ENCODE measurements at regions not wholly inside any gene's neighbourhood (a gene's known extent, or its start where the extent isn't known, plus 50 kb on each side); places are given as distances from the start of the nearest gene placed in this dataset.
A peak's percentile ranks its signal among the peaks of the same experiment; 100 is the strongest.

- TF ChIP-seq EZH2phosphoT487 (IDR thresholded peaks at IDR 0.05; ENCODE audit: borderline replicate concordance, low read length), result no peak
- TF ChIP-seq, protein P1, sequence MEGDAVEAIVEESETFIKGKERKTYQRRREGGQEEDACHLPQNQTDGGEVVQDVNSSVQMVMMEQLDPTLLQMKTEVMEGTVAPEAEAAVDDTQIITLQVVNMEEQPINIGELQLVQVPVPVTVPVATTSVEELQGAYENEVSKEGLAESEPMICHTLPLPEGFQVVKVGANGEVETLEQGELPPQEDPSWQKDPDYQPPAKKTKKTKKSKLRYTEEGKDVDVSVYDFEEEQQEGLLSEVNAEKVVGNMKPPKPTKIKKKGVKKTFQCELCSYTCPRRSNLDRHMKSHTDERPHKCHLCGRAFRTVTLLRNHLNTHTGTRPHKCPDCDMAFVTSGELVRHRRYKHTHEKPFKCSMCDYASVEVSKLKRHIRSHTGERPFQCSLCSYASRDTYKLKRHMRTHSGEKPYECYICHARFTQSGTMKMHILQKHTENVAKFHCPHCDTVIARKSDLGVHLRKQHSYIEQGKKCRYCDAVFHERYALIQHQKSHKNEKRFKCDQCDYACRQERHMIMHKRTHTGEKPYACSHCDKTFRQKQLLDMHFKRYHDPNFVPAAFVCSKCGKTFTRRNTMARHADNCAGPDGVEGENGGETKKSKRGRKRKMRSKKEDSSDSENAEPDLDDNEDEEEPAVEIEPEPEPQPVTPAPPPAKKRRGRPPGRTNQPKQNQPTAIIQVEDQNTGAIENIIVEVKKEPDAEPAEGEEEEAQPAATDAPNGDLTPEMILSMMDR (IDR thresholded peaks at IDR 0.05; ENCODE audit: low read depth, low read length, poor library complexity, severe bottlenecking), result no peak
- Histone ChIP-seq H3F3A (ENCODE audit: control insufficient read depth, insufficient read depth) (no peaks in the 10 kb centered on the region), H3K4me3 (ENCODE audit: low read length) (no peak overlapping the region), H3K27me3 (ENCODE audit: control insufficient read depth, low read length) (no peaks in the 10 kb centered on the region), H3K9me3 (ENCODE audit: control insufficient read depth, insufficient read depth, low read length) (no peaks in the 10 kb centered on the region), H4K20me1 (ENCODE audit: control insufficient read depth, insufficient read depth, low read depth, low read length) (no peaks in the 10 kb centered on the region), H3K79me2 (ENCODE audit: control insufficient read depth, low read length) (no peaks in the 10 kb centered on the region), H3K27ac (ENCODE audit: low read depth, low read length) (no peak overlapping the region), H3K4me1 (ENCODE audit: control insufficient read depth, low read length) (no peaks in the 10 kb centered on the region), H3K36me3 (ENCODE audit: control insufficient read depth, low read length) (no peaks in the 10 kb centered on the region), H3K4me2 (ENCODE audit: low read length) (no peak overlapping the region), H3K9me2 (replicated peaks; ENCODE audit: control insufficient read depth, low read length) (no peaks in the 10 kb centered on the region)
Measured at GRCh38 chrX:102837847-102838246, 99.2 kb upstream of the RAB40AL start.

DNA sequence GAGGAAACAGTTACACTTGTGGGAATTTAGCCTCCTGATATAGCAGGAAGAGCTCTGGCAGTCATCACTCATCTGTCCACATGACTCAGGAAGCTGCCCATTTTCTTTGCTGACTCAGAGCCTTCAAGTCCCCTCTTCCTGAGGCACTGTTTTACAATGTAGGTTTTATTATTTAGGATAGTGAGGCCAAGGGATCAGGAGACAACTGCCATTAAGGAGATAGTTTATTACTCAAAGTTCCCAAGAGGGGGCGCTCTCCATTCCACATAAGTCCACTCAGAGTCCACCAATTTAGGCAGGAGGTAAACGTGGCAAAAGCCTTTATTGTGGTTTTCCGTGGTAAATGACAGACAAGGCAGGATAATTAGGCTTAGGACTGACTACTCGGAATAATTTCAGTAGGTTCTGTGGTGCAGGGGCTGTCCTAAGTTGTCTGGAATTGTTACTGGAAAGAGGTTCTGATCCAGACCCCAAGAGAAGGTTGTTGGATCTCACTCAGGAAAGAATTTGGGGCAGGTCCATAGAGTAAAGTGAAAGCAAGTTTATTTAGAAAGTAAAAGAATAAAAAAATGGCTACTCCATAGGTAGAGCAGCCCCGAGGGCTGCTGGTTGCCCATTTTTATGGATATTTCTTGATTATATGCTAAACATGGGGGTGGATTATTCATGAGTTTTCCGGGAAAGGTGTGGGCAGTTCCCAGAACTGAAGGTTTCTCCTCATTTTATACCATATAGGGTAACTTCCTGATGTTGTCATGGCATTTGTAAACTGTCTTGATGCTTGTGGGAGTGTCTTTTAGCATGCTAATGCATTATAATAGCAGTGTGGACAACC lies 96.0 kb upstream of the RAB40AL start:
- H3K4me2 ChIP-seq (ENCODE audit: low read length), result no peak overlapping the region
- H3K4me3 ChIP-seq (ENCODE audit: low read length), result no peak overlapping the region
- no peaks in the 10 kb centered on the region for H3K27me3 ChIP-seq (ENCODE audit: control insufficient read depth, low read length)
- no peaks in the 10 kb centered on the region for H3K9me2 ChIP-seq (replicated peaks; ENCODE audit: control insufficient read depth, low read length)
- H3K36me3 ChIP-seq (ENCODE audit: control insufficient read depth, low read length), result no peaks in the 10 kb centered on the region
- H4K20me1 ChIP-seq (ENCODE audit: control insufficient read depth, insufficient read depth, low read depth, low read length), result no peaks in the 10 kb centered on the region
- no peak overlapping the region for H3K27ac ChIP-seq (ENCODE audit: low read depth, low read length)
- TF ChIP-seq, protein P1 (IDR thresholded peaks at IDR 0.05; ENCODE audit: low read depth, low read length, poor library complexity, severe bottlenecking), result peak; percentile 14
- TF ChIP-seq EZH2phosphoT487 (IDR thresholded peaks at IDR 0.05; ENCODE audit: borderline replicate concordance, low read length), result no peak
- H3K9me3 ChIP-seq (ENCODE audit: control insufficient read depth, insufficient read depth, low read length), result no peaks in the 10 kb centered on the region
- H3F3A ChIP-seq (ENCODE audit: control insufficient read depth, insufficient read depth), result no peaks in the 10 kb centered on the region
- no peaks in the 10 kb centered on the region for H3K79me2 ChIP-seq (ENCODE audit: control insufficient read depth, low read length)
- no peaks in the 10 kb centered on the region for H3K4me1 ChIP-seq (ENCODE audit: control insufficient read depth, low read length)

DNA sequence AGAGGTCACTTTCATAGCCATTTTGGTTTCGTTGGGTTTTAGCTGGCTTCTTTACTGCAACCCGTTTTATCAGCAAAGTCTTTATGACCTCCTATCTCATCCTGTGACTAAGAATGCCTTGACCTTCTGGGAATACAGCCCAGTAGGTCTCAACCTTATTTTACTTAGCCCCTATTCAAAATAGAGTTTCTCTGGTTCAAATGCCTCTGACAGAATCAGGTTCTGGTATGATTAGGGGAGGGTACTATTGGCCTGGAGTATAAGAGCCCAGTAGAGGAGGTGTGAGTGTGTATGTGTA lies 95.4 kb upstream of the RAB40AL start:
- Histone ChIP-seq H3K4me2 (ENCODE audit: low read length) (no peak overlapping the region), H3K79me2 (ENCODE audit: control insufficient read depth, low read length) (no peaks in the 10 kb centered on the region), H3K4me3 (ENCODE audit: low read length) (no peak overlapping the region), H3K9me3 (ENCODE audit: control insufficient read depth, insufficient read depth, low read length) (no peaks in the 10 kb centered on the region), H3K9me2 (replicated peaks; ENCODE audit: control insufficient read depth, low read length) (no peaks in the 10 kb centered on the region), H3K36me3 (ENCODE audit: control insufficient read depth, low read length) (no peaks in the 10 kb centered on the region), H3F3A (ENCODE audit: control insufficient read depth, insufficient read depth) (no peaks in the 10 kb centered on the region), H3K4me1 (ENCODE audit: control insufficient read depth, low read length) (no peaks in the 10 kb centered on the region), H3K27me3 (ENCODE audit: control insufficient read depth, low read length) (no peaks in the 10 kb centered on the region), H4K20me1 (ENCODE audit: control insufficient read depth, insufficient read depth, low read depth, low read length) (no peaks in the 10 kb centered on the region), H3K27ac (ENCODE audit: low read depth, low read length) (no peak overlapping the region)
- TF ChIP-seq, protein P1 (IDR thresholded peaks at IDR 0.05; ENCODE audit: low read depth, low read length, poor library complexity, severe bottlenecking), result no peak
- no peak for TF ChIP-seq EZH2phosphoT487 (IDR thresholded peaks at IDR 0.05; ENCODE audit: borderline replicate concordance, low read length)
